SK-N-SH (cell line): ENCODE measurements at regions not wholly inside any gene's neighbourhood (a gene's known extent, or its start where the extent isn't known, plus 50 kb on each side); places are given as distances from the start of the nearest gene placed in this dataset.

Source experiments
- CTCF ChIA-PET: fragments of 300-600, 350-600 bp; formaldehyde crosslinking; extraction: SDS; loops from one replicate; lab custom pipeline; 2021; lab: Yijun Ruan, JAX
- POLR2A ChIA-PET: fragments of 350-600 bp; sonication (Branson Sonifier 250); formaldehyde crosslinking; extraction: SDS; loops from one replicate; lab custom pipeline; 2020; ENCODE audit warnings: antibody characterized with exemption, inconsistent platforms; lab: Yijun Ruan, JAX
- DNase-seq: peaks from one replicate; pipeline ENCODE4 v3.0.0; 2012
- H2AFZ ChIP-seq: fragments of 200-600 bp; sonication (generic); 2 replicates; pipeline ENCODE4 v1.8.1; 2016; ENCODE audit warnings: antibody characterized with exemption, mild to moderate bottlenecking, low read depth
- H3F3A ChIP-seq: fragments of 200-600 bp; sonication (generic); replicated peaks from 2 replicates; pipeline ENCODE3; 2016; ENCODE audit warnings: antibody characterized with exemption, mild to moderate bottlenecking; ENCODE audit not compliant: insufficient read depth
- H3K27ac ChIP-seq, 2 experiments: fragments of 200-500 bp in 1 of 2; fragments of 200-600 bp in 1 of 2; sonication (Bioruptor generic) in 1 of 2; sonication (generic), shearing (Covaris generic) in 1 of 2; 2 replicates each; pipeline versions ENCODE4 v1.5.1 to v1.6.1; 2014 to 2016; ENCODE audit warnings: low read depth in 2 of 2, inconsistent platforms in 1 of 2, low read length in 1 of 2, mild to moderate bottlenecking in 1 of 2, mixed read lengths in 1 of 2
- H3K27me3 ChIP-seq: fragments of 200-600 bp; sonication (generic), shearing (Covaris generic); 2 replicates; pipeline ENCODE4 v1.6.1; 2016; ENCODE audit warnings: mixed run types; ENCODE audit not compliant: insufficient read depth
- H3K36me3 ChIP-seq, 2 experiments: fragments of 200-500 bp in 1 of 2; fragments of 200-600 bp in 1 of 2; sonication (Bioruptor generic) in 1 of 2; sonication (generic) in 1 of 2; replicated peaks in 1 of 2; 2 replicates each; pipeline versions ENCODE3 to v1.5.1; 2014 to 2016; ENCODE audit warnings: low read length in 1 of 2, mild to moderate bottlenecking in 1 of 2; ENCODE audit not compliant: insufficient read depth in 2 of 2, control insufficient read depth in 1 of 2
- H3K4me1 ChIP-seq, 2 experiments: fragments of 200-500 bp in 1 of 2; fragments of 200-600 bp in 1 of 2; sonication (Bioruptor generic) in 1 of 2; sonication (generic), shearing (Covaris generic) in 1 of 2; 2 replicates each; pipeline versions ENCODE4 v1.5.1 to v1.6.1; 2014 to 2016; ENCODE audit warnings: low read depth in 1 of 2, low read length in 1 of 2, mixed run types in 1 of 2; ENCODE audit not compliant: insufficient read depth in 2 of 2, control insufficient read depth in 1 of 2
- H3K4me2 ChIP-seq: fragments of 200-600 bp; sonication (generic), shearing (Covaris generic); 2 replicates; pipeline ENCODE4 v1.6.1; 2017; ENCODE audit warnings: mixed run types
- H3K4me3 ChIP-seq, 2 experiments: fragments of 200-500 bp in 1 of 2; fragments of 200-600 bp in 1 of 2; sonication (Bioruptor generic) in 1 of 2; sonication (generic), shearing (Covaris generic) in 1 of 2; 2 replicates each; pipeline versions ENCODE4 v1.5.1 to v1.8.1; 2014 to 2016; ENCODE audit warnings: low read depth in 2 of 2, inconsistent platforms in 1 of 2, low read length in 1 of 2, mild to moderate bottlenecking in 1 of 2, mixed read lengths in 1 of 2, moderate library complexity in 1 of 2
- H3K79me2 ChIP-seq: fragments of 200-600 bp; sonication (generic); 2 replicates; pipeline ENCODE4 v1.8.1; 2017; ENCODE audit warnings: mild to moderate bottlenecking; ENCODE audit not compliant: insufficient read depth
- H3K9ac ChIP-seq: fragments of 200-600 bp; sonication (generic); 2 replicates; pipeline ENCODE4 v1.6.1; 2017; ENCODE audit warnings: mixed run types
- H3K9me2 ChIP-seq: fragments of 200-600 bp; sonication (generic); 2 replicates; pipeline ENCODE4 v1.6.1; 2017; ENCODE audit warnings: mixed run types
- H3K9me3 ChIP-seq: fragments of 200-600 bp; sonication (generic); 2 replicates; pipeline ENCODE4 v1.6.1; 2017; ENCODE audit warnings: mixed run types, mild to moderate bottlenecking, moderate library complexity
- H4K20me1 ChIP-seq: fragments of 200-600 bp; sonication (generic); 2 replicates; pipeline ENCODE4 v1.6.1; 2017; ENCODE audit warnings: mild to moderate bottlenecking, mixed run types; ENCODE audit not compliant: insufficient read depth
- CHD2 ChIP-seq: fragments of 150-350 bp; IDR thresholded peaks from 2 replicates; pipeline ENCODE4 v1.6.1; 2018; ENCODE audit warnings: low read length; ENCODE audit not compliant: partially characterized antibody
- EP300 ChIP-seq, 2 experiments: IDR thresholded peaks; 2 replicates each; pipeline versions ENCODE4 v1.4.0 to v1.6.1; 2012; ENCODE audit warnings: borderline replicate concordance in 1 of 2, low read depth in 1 of 2, low read length in 1 of 2
- FOSL2 ChIP-seq: IDR thresholded peaks from 2 replicates; pipeline ENCODE4 v1.4.0; 2012; ENCODE audit warnings: low read depth, mild to moderate bottlenecking, moderate library complexity, borderline replicate concordance
- FOXJ3 ChIP-seq: sonication (generic); formaldehyde crosslinking; IDR thresholded peaks from 2 replicates; pipeline ENCODE4 v1.5.1; 2020; ENCODE audit warnings: mild to moderate bottlenecking, missing genetic modification reagents
- GATA2 ChIP-seq: sonication (generic); formaldehyde crosslinking; IDR thresholded peaks from 2 replicates; pipeline ENCODE4 v1.5.0; 2020; ENCODE audit warnings: mild to moderate bottlenecking, missing genetic modification reagents
- NFIC ChIP-seq: IDR thresholded peaks from 2 replicates; pipeline ENCODE4 v1.4.0; 2012; ENCODE audit warnings: borderline replicate concordance
- POLR2AphosphoS5 ChIP-seq: IDR thresholded peaks from 2 replicates; pipeline ENCODE4 v1.6.1; 2012; ENCODE audit warnings: low read depth, low read length
- RXRA ChIP-seq: IDR thresholded peaks from 2 replicates; pipeline ENCODE4 v1.4.0; 2012; ENCODE audit warnings: low read depth, mild to moderate bottlenecking, borderline replicate concordance
- SMC3 ChIP-seq: IDR thresholded peaks from 2 replicates; pipeline ENCODE4 v1.6.1; 2012; ENCODE audit warnings: low read depth, low read length, improper control_type of control experiment
- TAF1 ChIP-seq: IDR thresholded peaks from 2 replicates; pipeline ENCODE4 v1.6.1; 2012; ENCODE audit warnings: low read depth, mild to moderate bottlenecking, low read length, moderate library complexity, borderline replicate concordance
- TEAD4 ChIP-seq: IDR thresholded peaks from 2 replicates; pipeline ENCODE4 v1.4.0; 2012; ENCODE audit warnings: mild to moderate bottlenecking, borderline replicate concordance; ENCODE audit not compliant: insufficient read depth
- YY1 ChIP-seq: IDR thresholded peaks from 2 replicates; pipeline ENCODE4 v1.4.0; 2012; ENCODE audit warnings: low read depth, mild to moderate bottlenecking
- ZBTB33 ChIP-seq: IDR thresholded peaks from 2 replicates; pipeline ENCODE4 v1.4.0; 2012; ENCODE audit warnings: low read depth, borderline replicate concordance
- WGBS: methylation state at CpG from one replicate; pipeline ENCODE4 v1.1.6; 2017; ENCODE audit warnings: low lambda C conversion rate; 5-methylcytosine and 5-hydroxymethylcytosine counted together
- TF ChIP-seq, protein P1 (sequence below): fragments of 150-350 bp; IDR thresholded peaks from 2 replicates; pipeline ENCODE4 v1.6.1; 2017; ENCODE audit warnings: antibody characterized with exemption, low read length, low read depth, borderline replicate concordance
- TF ChIP-seq, protein P2 (sequence below): IDR thresholded peaks from 2 replicates; pipeline ENCODE4; 2012
- TF ChIP-seq, protein P3 (sequence below): fragments of 150-350 bp; IDR thresholded peaks from 2 replicates; pipeline ENCODE4 v1.6.1; 2016; ENCODE audit warnings: mild to moderate bottlenecking, low read depth, low read length
- TF ChIP-seq, protein P4 (sequence below): fragments of 200-600 bp; sonication (generic); IDR thresholded peaks from 2 replicates; pipeline ENCODE4 v1.6.1; 2017; ENCODE audit warnings: antibody characterized with exemption, mild to moderate bottlenecking, moderate library complexity

DNA sequence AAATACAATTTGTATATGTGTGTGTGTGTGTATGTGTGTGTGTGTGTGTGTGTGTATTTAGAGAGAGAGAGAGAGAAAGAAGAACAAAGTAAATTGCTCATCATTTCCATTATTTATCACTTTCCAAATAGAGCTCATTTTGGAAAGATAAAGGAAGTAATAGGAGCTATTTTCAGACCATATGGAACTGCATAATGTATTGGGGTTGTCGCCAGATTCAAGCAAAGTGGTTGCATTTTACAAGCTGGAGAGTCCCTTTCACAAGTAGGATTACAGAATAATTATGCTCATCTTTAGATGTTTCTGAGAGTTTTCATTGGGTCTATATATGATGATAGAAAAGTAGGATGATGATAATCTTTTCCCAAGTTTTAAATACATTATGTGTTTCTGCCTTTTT, 842.7 kb upstream of the SLC10A2 start:
- Histone ChIP-seq H3K9me3 (no peaks in the 10 kb centered on the region), H3K36me3 (no peaks in the 10 kb centered on the region), H3K27ac (peak overlapping the region in 1 of 2 experiments; percentile 75; a peak in 2 of 4 replicates), H3K4me2 (no peak overlapping the region), H3F3A (no peaks in the 10 kb centered on the region)
- POLR2A ChIA-PET, result no interaction called here
- no peak for DNase-seq
- TF ChIP-seq FOSL2 (no peak), EP300 (IDR thresholded peaks at IDR 0.05; ENCODE audit: borderline replicate concordance in 1 of 2, low read depth in 1 of 2, low read length in 1 of 2) (no peak), FOXJ3 (no peak), RXRA (no peak), TEAD4 (no peak)
- TF ChIP-seq, all 33 proteins: peak for 0
- H3K4me3 ChIP-seq, result no peak overlapping the region
- H2AFZ ChIP-seq, result no peak overlapping the region
- H3K27me3 ChIP-seq, result no peaks in the 10 kb centered on the region
- CTCF ChIA-PET, result no interaction called here
- 56% methylated on average over 1 of the region's 1 CpG for WGBS
- H3K9me2 ChIP-seq, result no peaks in the 10 kb centered on the region
- no peaks in the 10 kb centered on the region for H3K4me1 ChIP-seq
- H4K20me1 ChIP-seq, result no peaks in the 10 kb centered on the region
- H3K9ac ChIP-seq, result no peak overlapping the region
- no peaks in the 10 kb centered on the region for H3K79me2 ChIP-seq

DNA sequence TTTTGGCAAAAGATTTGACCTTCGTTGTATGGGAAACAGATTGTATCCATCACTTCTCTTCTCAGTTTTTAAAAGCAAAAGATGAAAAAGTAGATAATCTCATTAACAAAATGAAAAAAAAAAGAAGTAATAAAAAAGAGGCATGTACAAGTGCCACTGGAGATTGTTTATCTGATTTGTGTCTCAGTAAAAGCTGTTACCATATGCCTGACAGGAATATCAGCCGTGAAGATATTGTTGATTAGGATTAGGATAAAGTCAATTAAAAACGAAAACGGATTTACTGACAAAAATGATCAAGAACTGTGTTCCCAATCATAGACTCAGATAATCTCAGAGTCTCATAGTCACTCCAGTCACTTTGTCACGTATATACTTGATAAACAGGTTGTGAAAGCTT, 842.1 kb upstream of the SLC10A2 start:
- Histone ChIP-seq H3F3A (no peaks in the 10 kb centered on the region), H3K9me3 (no peaks in the 10 kb centered on the region), H3K4me1 (no peaks in the 10 kb centered on the region; a peak in 1 of 4 replicates), H3K27ac (peak overlapping the region in 1 of 2 experiments; percentile 85; a peak in 2 of 4 replicates), H3K79me2 (no peaks in the 10 kb centered on the region), H3K27me3 (no peaks in the 10 kb centered on the region), H3K4me2 (no peak overlapping the region), H3K36me3 (no peaks in the 10 kb centered on the region), H3K9me2 (no peaks in the 10 kb centered on the region), H3K4me3 (no peak overlapping the region), H4K20me1 (no peaks in the 10 kb centered on the region), H2AFZ (no peak overlapping the region), H3K9ac (no peak overlapping the region)
- DNase-seq, result no peak
- 29% methylated on average over 5 of the region's 5 CpGs for WGBS
- POLR2A ChIA-PET, result no interaction called here
- CTCF ChIA-PET, result no interaction called here
- no peak for TF ChIP-seq YY1
- TF ChIP-seq, protein P1, sequence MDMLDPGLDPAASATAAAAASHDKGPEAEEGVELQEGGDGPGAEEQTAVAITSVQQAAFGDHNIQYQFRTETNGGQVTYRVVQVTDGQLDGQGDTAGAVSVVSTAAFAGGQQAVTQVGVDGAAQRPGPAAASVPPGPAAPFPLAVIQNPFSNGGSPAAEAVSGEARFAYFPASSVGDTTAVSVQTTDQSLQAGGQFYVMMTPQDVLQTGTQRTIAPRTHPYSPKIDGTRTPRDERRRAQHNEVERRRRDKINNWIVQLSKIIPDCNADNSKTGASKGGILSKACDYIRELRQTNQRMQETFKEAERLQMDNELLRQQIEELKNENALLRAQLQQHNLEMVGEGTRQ, result no peak
- TF ChIP-seq, protein P2, sequence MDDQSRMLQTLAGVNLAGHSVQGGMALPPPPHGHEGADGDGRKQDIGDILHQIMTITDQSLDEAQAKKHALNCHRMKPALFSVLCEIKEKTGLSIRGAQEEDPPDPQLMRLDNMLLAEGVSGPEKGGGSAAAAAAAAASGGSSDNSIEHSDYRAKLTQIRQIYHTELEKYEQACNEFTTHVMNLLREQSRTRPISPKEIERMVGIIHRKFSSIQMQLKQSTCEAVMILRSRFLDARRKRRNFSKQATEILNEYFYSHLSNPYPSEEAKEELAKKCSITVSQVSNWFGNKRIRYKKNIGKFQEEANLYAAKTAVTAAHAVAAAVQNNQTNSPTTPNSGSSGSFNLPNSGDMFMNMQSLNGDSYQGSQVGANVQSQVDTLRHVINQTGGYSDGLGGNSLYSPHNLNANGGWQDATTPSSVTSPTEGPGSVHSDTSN, result no peak
- 0 out of 2 replicates have a peak, but pooled peaks have one; percentile 26 for TF ChIP-seq FOXJ3
- TF ChIP-seq, protein P3, sequence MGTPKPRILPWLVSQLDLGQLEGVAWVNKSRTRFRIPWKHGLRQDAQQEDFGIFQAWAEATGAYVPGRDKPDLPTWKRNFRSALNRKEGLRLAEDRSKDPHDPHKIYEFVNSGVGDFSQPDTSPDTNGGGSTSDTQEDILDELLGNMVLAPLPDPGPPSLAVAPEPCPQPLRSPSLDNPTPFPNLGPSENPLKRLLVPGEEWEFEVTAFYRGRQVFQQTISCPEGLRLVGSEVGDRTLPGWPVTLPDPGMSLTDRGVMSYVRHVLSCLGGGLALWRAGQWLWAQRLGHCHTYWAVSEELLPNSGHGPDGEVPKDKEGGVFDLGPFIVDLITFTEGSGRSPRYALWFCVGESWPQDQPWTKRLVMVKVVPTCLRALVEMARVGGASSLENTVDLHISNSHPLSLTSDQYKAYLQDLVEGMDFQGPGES, result no peak
- TF ChIP-seq CHD2, result no peak
- no peak for TF ChIP-seq FOSL2
- no peak for TF ChIP-seq ZBTB33
- TF ChIP-seq SMC3, result no peak
- peak in 1 of 2 experiments; percentile 92; a peak in 2 of 4 replicates for TF ChIP-seq EP300 (IDR thresholded peaks at IDR 0.05; ENCODE audit: borderline replicate concordance in 1 of 2, low read depth in 1 of 2, low read length in 1 of 2)
- no peak for TF ChIP-seq NFIC
- TF ChIP-seq, protein P4, sequence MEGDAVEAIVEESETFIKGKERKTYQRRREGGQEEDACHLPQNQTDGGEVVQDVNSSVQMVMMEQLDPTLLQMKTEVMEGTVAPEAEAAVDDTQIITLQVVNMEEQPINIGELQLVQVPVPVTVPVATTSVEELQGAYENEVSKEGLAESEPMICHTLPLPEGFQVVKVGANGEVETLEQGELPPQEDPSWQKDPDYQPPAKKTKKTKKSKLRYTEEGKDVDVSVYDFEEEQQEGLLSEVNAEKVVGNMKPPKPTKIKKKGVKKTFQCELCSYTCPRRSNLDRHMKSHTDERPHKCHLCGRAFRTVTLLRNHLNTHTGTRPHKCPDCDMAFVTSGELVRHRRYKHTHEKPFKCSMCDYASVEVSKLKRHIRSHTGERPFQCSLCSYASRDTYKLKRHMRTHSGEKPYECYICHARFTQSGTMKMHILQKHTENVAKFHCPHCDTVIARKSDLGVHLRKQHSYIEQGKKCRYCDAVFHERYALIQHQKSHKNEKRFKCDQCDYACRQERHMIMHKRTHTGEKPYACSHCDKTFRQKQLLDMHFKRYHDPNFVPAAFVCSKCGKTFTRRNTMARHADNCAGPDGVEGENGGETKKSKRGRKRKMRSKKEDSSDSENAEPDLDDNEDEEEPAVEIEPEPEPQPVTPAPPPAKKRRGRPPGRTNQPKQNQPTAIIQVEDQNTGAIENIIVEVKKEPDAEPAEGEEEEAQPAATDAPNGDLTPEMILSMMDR, result no peak
- no peak for TF ChIP-seq TAF1
- no peak for TF ChIP-seq POLR2AphosphoS5
- TF ChIP-seq GATA2 (CRISPR knock-in tag), result peak; percentile 80
